Stimulated activated naive B cell treated with anti-CD40 and anti-IgM and Interleukin-4, amounts not matched to agents 10 μg/mL and 1 μg/mL and 100 μg/mL, for 72 hours (primary cell): ENCODE measurements at regions not wholly inside any gene's neighbourhood (a gene's known extent, or its start where the extent isn't known, plus 50 kb on each side); places are given as distances from the start of the nearest gene placed in this dataset.

Experiments
- ATAC-seq, 2 donors: fragments of 150-1000 bp; cut with Tn5 transposase; replicated peaks; 2 replicates each; pipeline ENCODE4 v1.10.0; 2021; ENCODE audit warnings: moderate library complexity in 1 of 2
- DNase-seq: peaks from one replicate; pipeline ENCODE4 v3.0.0; 2021
- H3K27ac Mint-ChIP-seq: one replicate; pipeline ENCODE4 v1.8.0; 2022; ENCODE audit warnings: mild to moderate bottlenecking, mixed read lengths
- H3K27me3 Mint-ChIP-seq, 2 donors: one replicate each; pipeline ENCODE4 v1.8.0; 2022; ENCODE audit warnings: mixed read lengths in 2 of 2
- H3K36me3 Mint-ChIP-seq, 2 donors: one replicate each; pipeline ENCODE4 v1.8.0; 2022; ENCODE audit warnings: mixed read lengths in 2 of 2, mild to moderate bottlenecking in 1 of 2
- H3K4me1 Mint-ChIP-seq, 2 donors: one replicate each; pipeline ENCODE4 v1.8.0; 2022; ENCODE audit warnings: mixed read lengths in 2 of 2, mild to moderate bottlenecking in 1 of 2
- H3K4me3 Mint-ChIP-seq, 2 donors: one replicate each; pipeline ENCODE4 v1.8.0; 2022; ENCODE audit warnings: mild to moderate bottlenecking in 2 of 2, mixed read lengths in 2 of 2, moderate library complexity in 1 of 2
- H3K9me3 Mint-ChIP-seq, 2 donors: one replicate each; pipeline ENCODE4 v1.8.0; 2022; ENCODE audit warnings: mixed read lengths in 2 of 2, mild to moderate bottlenecking in 1 of 2

GRCh38 chr2:128502638-128503246 lies 184.1 kb upstream of the HS6ST1 start:
- H3K27ac Mint-ChIP-seq: no peak overlapping the region
- DNase-seq: no peak

GRCh38 chr2:128503399-128504245 lies 185.0 kb upstream of the HS6ST1 start:
- H3K36me3 Mint-ChIP-seq: no peaks in the 10 kb centered on the region
- peaks cover 7 to 16% of the 10 kb centered on the region in 2 donors for H3K27me3 Mint-ChIP-seq
- no peaks in the 10 kb centered on the region for H3K9me3 Mint-ChIP-seq
- peaks cover 49 to 58% of the 10 kb centered on the region in 2 donors for H3K4me1 Mint-ChIP-seq
- H3K27ac Mint-ChIP-seq: peak overlapping the region; percentile 7
- peak overlapping the region in 1 of 2 donors; percentile 29 for H3K4me3 Mint-ChIP-seq
- DNase-seq (no peak), ATAC-seq (peak; percentile 8 to 18)

More at GRCh38 chr2:128502638-128503246, 184.1 kb upstream of the HS6ST1 start:
- H3K9me3 Mint-ChIP-seq: no peaks in the 10 kb centered on the region
- H3K27me3 Mint-ChIP-seq: peaks cover 7 to 16% of the 10 kb centered on the region in 2 donors
- no peaks in the 10 kb centered on the region for H3K36me3 Mint-ChIP-seq
- no peak for ATAC-seq
- H3K4me1 Mint-ChIP-seq: peaks cover 49 to 58% of the 10 kb centered on the region in 2 donors
- H3K4me3 Mint-ChIP-seq: peak overlapping the region in 1 of 2 donors; percentile 2

GRCh38 chr2:128504246-128505149 lies 185.8 kb upstream of the HS6ST1 start:
- ATAC-seq: peak; percentile 88 to 90
- H3K4me3 Mint-ChIP-seq: peak overlapping the region; percentile 21 to 25
- no peak overlapping the region for H3K27ac Mint-ChIP-seq
- no peaks in the 10 kb centered on the region for H3K36me3 Mint-ChIP-seq
- H3K27me3 Mint-ChIP-seq: peaks cover 2 to 15% of the 10 kb centered on the region in 2 donors
- H3K9me3 Mint-ChIP-seq: no peaks in the 10 kb centered on the region
- H3K4me1 Mint-ChIP-seq: peaks cover 48 to 55% of the 10 kb centered on the region in 2 donors
- DNase-seq: peak; percentile 66

- H3K36me3 Mint-ChIP-seq: no peaks in the 10 kb centered on the region
- peaks cover 0 to 8% of the 10 kb centered on the region in 2 donors for H3K27me3 Mint-ChIP-seq
- ATAC-seq (peak; percentile 48 to 57), DNase-seq (no peak)
- peak overlapping the region in 1 of 2 donors; percentile 21 for H3K4me3 Mint-ChIP-seq
- peaks cover 43 to 49% of the 10 kb centered on the region in 2 donors for H3K4me1 Mint-ChIP-seq
- no peak overlapping the region for H3K27ac Mint-ChIP-seq
- H3K9me3 Mint-ChIP-seq: no peaks in the 10 kb centered on the region
Observed at GRCh38 chr2:128505150-128505490, 186.5 kb upstream of the HS6ST1 start.

- ATAC-seq (no peak), DNase-seq (no peak)
- peaks cover 41 to 48% of the 10 kb centered on the region in 2 donors for H3K4me1 Mint-ChIP-seq
- H3K9me3 Mint-ChIP-seq: no peaks in the 10 kb centered on the region
- H3K27me3 Mint-ChIP-seq: peaks cover 0 to 7% of the 10 kb centered on the region in 2 donors
- H3K4me3 Mint-ChIP-seq: no peak overlapping the region
- H3K36me3 Mint-ChIP-seq: no peaks in the 10 kb centered on the region
- H3K27ac Mint-ChIP-seq: no peak overlapping the region
Observed at GRCh38 chr2:128505575-128506526, 187.2 kb upstream of the HS6ST1 start.

- Mint-ChIP-seq H3K4me1 (peaks cover 39 to 48% of the 10 kb centered on the region in 2 donors), H3K9me3 (no peaks in the 10 kb centered on the region), H3K36me3 (no peaks in the 10 kb centered on the region), H3K4me3 (no peak overlapping the region), H3K27me3 (peaks cover 0 to 7% of the 10 kb centered on the region in 2 donors), H3K27ac (no peak overlapping the region)
- no peak for ATAC-seq
- no peak for DNase-seq
Observed at GRCh38 chr2:128506534-128506933, 187.9 kb upstream of the HS6ST1 start.

DNA sequence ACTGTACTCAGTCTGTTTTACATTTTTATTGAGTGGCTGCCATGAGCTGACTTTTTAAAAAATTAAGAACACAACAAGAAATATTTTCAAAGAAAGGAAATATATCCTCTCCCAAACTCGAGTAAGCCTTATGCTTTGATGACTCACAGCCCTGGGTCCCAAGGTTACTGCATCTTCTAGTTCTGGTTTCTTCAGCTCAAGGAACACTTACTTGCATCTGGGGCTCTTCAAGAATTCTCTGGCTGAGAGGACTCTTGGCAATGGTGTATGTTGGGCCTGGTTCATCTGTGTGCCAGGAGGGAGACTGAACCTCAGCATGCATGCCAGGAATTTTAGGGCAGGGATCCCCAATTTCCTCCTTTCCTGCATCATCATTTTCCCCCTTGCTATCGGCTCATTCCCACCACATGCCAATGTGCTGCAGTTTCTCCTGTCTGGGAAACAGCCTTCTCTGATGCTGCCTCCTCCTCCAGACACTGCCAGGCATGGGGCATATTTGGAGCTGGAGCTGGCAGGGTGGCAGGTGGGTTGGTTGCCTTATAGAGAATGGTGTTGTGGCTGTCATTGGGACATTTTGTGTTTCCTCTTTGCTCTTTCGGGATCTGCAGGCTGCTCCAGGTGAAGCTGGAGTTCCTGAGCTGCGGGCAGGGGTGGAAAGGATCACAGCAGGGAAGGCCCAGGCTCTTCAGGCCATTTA lies 192.2 kb upstream of the HS6ST1 start:
- no peaks in the 10 kb centered on the region for H3K9me3 Mint-ChIP-seq
- peaks cover 26 to 40% of the 10 kb centered on the region in 2 donors for H3K4me1 Mint-ChIP-seq
- peaks cover 0 to 1% of the 10 kb centered on the region in 2 donors for H3K36me3 Mint-ChIP-seq
- no peak overlapping the region for H3K27ac Mint-ChIP-seq
- H3K27me3 Mint-ChIP-seq: peaks cover 0 to 16% of the 10 kb centered on the region in 2 donors
- no peak overlapping the region for H3K4me3 Mint-ChIP-seq
- DNase-seq (no peak), ATAC-seq (no peak)

DNA sequence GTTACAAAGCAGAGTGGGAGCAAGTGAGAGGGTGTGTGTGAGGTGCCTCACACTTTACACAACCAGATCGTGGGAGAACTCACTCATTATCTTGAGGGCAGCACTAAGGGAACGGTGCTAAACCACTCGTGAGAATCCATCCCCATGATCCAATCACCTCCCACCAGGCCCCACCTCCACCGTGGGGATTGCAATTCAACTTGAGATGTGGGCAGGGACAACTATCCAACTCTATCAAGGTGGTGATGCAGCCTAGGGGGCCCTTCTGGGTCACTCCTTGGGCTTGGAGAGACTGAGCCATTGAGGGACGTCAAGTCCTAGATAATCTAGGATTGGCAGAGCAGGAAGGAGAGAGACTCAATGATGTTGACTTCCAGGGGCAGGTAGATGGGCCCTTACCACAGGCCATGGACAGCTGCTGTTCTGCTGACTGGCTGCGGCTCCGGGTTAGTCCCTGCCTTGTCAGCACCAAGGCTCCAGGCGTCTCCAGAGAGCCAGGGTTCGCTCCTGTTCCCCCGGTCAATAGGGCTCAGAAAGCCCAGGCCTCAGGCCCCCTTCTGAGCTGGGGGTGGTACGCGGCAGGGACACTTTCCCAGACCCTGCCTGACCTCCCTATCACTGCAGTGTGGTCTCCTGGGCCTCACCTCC lies 193.2 kb upstream of the HS6ST1 start:
- ATAC-seq (no peak), DNase-seq (no peak)
- H3K4me1 Mint-ChIP-seq: peaks cover 23 to 31% of the 10 kb centered on the region in 2 donors
- H3K27ac Mint-ChIP-seq: no peak overlapping the region
- H3K4me3 Mint-ChIP-seq: no peak overlapping the region
- peaks cover 0 to 12% of the 10 kb centered on the region in 2 donors for H3K27me3 Mint-ChIP-seq
- peaks cover 0 to 1% of the 10 kb centered on the region in 2 donors for H3K36me3 Mint-ChIP-seq
- no peaks in the 10 kb centered on the region for H3K9me3 Mint-ChIP-seq

GRCh38 chr2:128512379-128513115 lies 193.9 kb upstream of the HS6ST1 start:
- H3K4me3 Mint-ChIP-seq: no peak overlapping the region

GRCh38 chr2:128513116-128513960 lies 194.7 kb upstream of the HS6ST1 start:
- Mint-ChIP-seq H3K36me3 (peaks cover 0 to 1% of the 10 kb centered on the region in 2 donors), H3K4me1 (peaks cover 19 to 26% of the 10 kb centered on the region in 2 donors), H3K4me3 (peak overlapping the region; percentile 5 to 12), H3K27me3 (peaks cover 0 to 9% of the 10 kb centered on the region in 2 donors), H3K9me3 (no peaks in the 10 kb centered on the region), H3K27ac (no peak overlapping the region)
- peak; percentile 52 to 58 for ATAC-seq
- DNase-seq: no peak

More at GRCh38 chr2:128512379-128513115, 193.9 kb upstream of the HS6ST1 start:
- DNase-seq (no peak), ATAC-seq (no peak)
- peaks cover 0 to 1% of the 10 kb centered on the region in 2 donors for H3K36me3 Mint-ChIP-seq
- H3K9me3 Mint-ChIP-seq: no peaks in the 10 kb centered on the region
- no peak overlapping the region for H3K27ac Mint-ChIP-seq
- peaks cover 19 to 26% of the 10 kb centered on the region in 2 donors for H3K4me1 Mint-ChIP-seq
- H3K27me3 Mint-ChIP-seq: peaks cover 0 to 9% of the 10 kb centered on the region in 2 donors

- ATAC-seq (peak; percentile 99), DNase-seq (peak; percentile 61)
- H3K9me3 Mint-ChIP-seq: no peaks in the 10 kb centered on the region
- H3K4me3 Mint-ChIP-seq: peak overlapping the region; percentile 5 to 12
- peaks cover 19 to 26% of the 10 kb centered on the region in 2 donors for H3K4me1 Mint-ChIP-seq
- H3K36me3 Mint-ChIP-seq: peaks cover 0 to 1% of the 10 kb centered on the region in 2 donors
- H3K27ac Mint-ChIP-seq: peak overlapping the region; percentile 38
- peaks cover 0 to 9% of the 10 kb centered on the region in 2 donors for H3K27me3 Mint-ChIP-seq
Observed at GRCh38 chr2:128513961-128514283, 195.3 kb upstream of the HS6ST1 start.
